Tibial nerve (tissue), 4 donors: ENCODE measurements at regions not wholly inside any gene's neighbourhood (a gene's known extent, or its start where the extent isn't known, plus 50 kb on each side); places are given as distances from the start of the nearest gene placed in this dataset.
"Not testable (repeated sequence)": the region's sequence is repeated elsewhere in the genome, so short reads cannot be mapped to it uniquely, and the experiment has no call there.

Source experiments
- DNase-seq, 2 donors: peaks; one replicate each; pipeline ENCODE4 v3.0.0-alpha.2; 2019; ENCODE audit warnings: low spot score in 2 of 2
- H3K27ac ChIP-seq, 4 donors: fragments of 200-600 bp; sonication (generic) in 3 of 4; one replicate each; pipeline ENCODE4 v1.5.1; 2017 to 2019; ENCODE audit warnings: mild to moderate bottlenecking in 1 of 4
- H3K27me3 ChIP-seq, 2 donors: fragments of 200-600 bp; sonication (generic) in 1 of 2; one replicate each; pipeline versions ENCODE4 v1.5.1 to v1.6.0; 2017 to 2019
- H3K36me3 ChIP-seq, 3 donors: fragments of 200-600 bp; sonication (generic); one replicate each; pipeline ENCODE4 v1.5.1; 2018 to 2019
- H3K4me1 ChIP-seq, 4 donors: fragments of 200-600 bp; sonication (generic) in 3 of 4; one replicate each; pipeline ENCODE4 v1.5.1; 2017 to 2019
- H3K4me3 ChIP-seq, 4 donors: fragments of 200-600 bp; sonication (generic) in 3 of 4; one replicate each; pipeline ENCODE4 v1.5.1; 2017 to 2019; ENCODE audit warnings: mild to moderate bottlenecking in 1 of 4, moderate library complexity in 1 of 4
- H3K9me3 ChIP-seq, 4 donors: fragments of 200-600 bp; sonication (generic) in 3 of 4; one replicate each; pipeline ENCODE4 v1.5.1; 2017 to 2019
- CTCF ChIP-seq, 5 experiments: fragments of 200-600 bp in 3 of 5; fragments of 450-650 bp in 2 of 5; sonication (generic) in 3 of 5; IDR thresholded peaks; one replicate each; pipeline ENCODE4 v1.5.1; 2016 to 2019; ENCODE audit warnings: antibody characterized with exemption in 5 of 5, mild to moderate bottlenecking in 3 of 5, moderate library complexity in 2 of 5
- EP300 ChIP-seq, 2 donors: sonication (generic); formaldehyde crosslinking; IDR thresholded peaks; one replicate each; pipeline ENCODE4 v1.6.1; 2017; ENCODE audit warnings: antibody characterized with exemption in 2 of 2, mild to moderate bottlenecking in 1 of 2
- POLR2A ChIP-seq, 2 donors: fragments of 450-650 bp; IDR thresholded peaks; one replicate each; pipeline ENCODE4 v1.6.1; 2017; ENCODE audit warnings: antibody characterized with exemption in 2 of 2, mild to moderate bottlenecking in 2 of 2, moderate library complexity in 2 of 2
- WGBS, 2 donors: methylation state at CpG; one replicate each; pipeline ENCODE4 v1.1.5; 2018; 5-methylcytosine and 5-hydroxymethylcytosine counted together

- 79 to 88% methylated on average over 5 of the region's 5 CpGs for WGBS, 2 donors
- Histone ChIP-seq H3K9me3 (peaks cover 0 to 31% (median 0%) of the 10 kb centered on the region in 4 donors), H3K27me3 (no peaks in the 10 kb centered on the region), H3K4me3 (no peak overlapping the region), H3K4me1 (no peaks in the 10 kb centered on the region), H3K27ac (no peak overlapping the region), H3K36me3 (no peaks in the 10 kb centered on the region)
- no peak for DNase-seq
- TF ChIP-seq EP300 (IDR thresholded peaks at IDR 0.05) (no peak), CTCF (IDR thresholded peaks at IDR 0.05) (no peak), POLR2A (IDR thresholded peaks at IDR 0.05) (no peak)
Measured at GRCh38 chr2:107556038-107556627, 270.6 kb upstream of the RGPD4 start.

GRCh38 chr2:107558295-107558694, 268.4 kb upstream of the RGPD4 start:
- WGBS, 2 donors: 89 to 96% methylated on average over 3 of the region's 3 CpGs
- H3K4me1 ChIP-seq: no peaks in the 10 kb centered on the region
- H3K27me3 ChIP-seq: no peaks in the 10 kb centered on the region
- no peak for TF ChIP-seq CTCF (IDR thresholded peaks at IDR 0.05)
- no peak for TF ChIP-seq POLR2A (IDR thresholded peaks at IDR 0.05)
- no peak for TF ChIP-seq EP300 (IDR thresholded peaks at IDR 0.05)
- no peak overlapping the region for H3K27ac ChIP-seq
- DNase-seq: no peak
- H3K4me3 ChIP-seq: no peak overlapping the region
- peaks cover 0 to 31% (median 0%) of the 10 kb centered on the region in 4 donors for H3K9me3 ChIP-seq
- no peaks in the 10 kb centered on the region for H3K36me3 ChIP-seq

GRCh38 chr2:107569496-107569895, 257.2 kb upstream of the RGPD4 start:
- H3K4me3 ChIP-seq: no peak overlapping the region
- no peaks in the 10 kb centered on the region for H3K27me3 ChIP-seq
- no peaks in the 10 kb centered on the region for H3K36me3 ChIP-seq
- WGBS, 2 donors: 71 to 81% methylated on average over 1 of the region's 1 CpG
- H3K4me1 ChIP-seq: peaks cover 0 to 6% (median 0%) of the 10 kb centered on the region in 4 donors
- H3K27ac ChIP-seq: no peak overlapping the region
- no peak for TF ChIP-seq EP300 (IDR thresholded peaks at IDR 0.05)
- TF ChIP-seq CTCF (IDR thresholded peaks at IDR 0.05): no peak
- TF ChIP-seq POLR2A (IDR thresholded peaks at IDR 0.05): no peak
- H3K9me3 ChIP-seq: no peaks in the 10 kb centered on the region
- no peak for DNase-seq

GRCh38 chr2:107570876-107571275, 255.8 kb upstream of the RGPD4 start:
- Histone ChIP-seq H3K27ac (no peak overlapping the region), H3K27me3 (no peaks in the 10 kb centered on the region), H3K9me3 (no peaks in the 10 kb centered on the region), H3K4me3 (no peak overlapping the region), H3K4me1 (peaks cover 0 to 6% (median 0%) of the 10 kb centered on the region in 4 donors), H3K36me3 (no peaks in the 10 kb centered on the region)
- WGBS, 2 donors: 68 to 92% methylated on average over 1 of the region's 1 CpG
- DNase-seq: no peak
- TF ChIP-seq CTCF (IDR thresholded peaks at IDR 0.05): no peak
- TF ChIP-seq EP300 (IDR thresholded peaks at IDR 0.05): no peak
- no peak for TF ChIP-seq POLR2A (IDR thresholded peaks at IDR 0.05)

- H3K27ac ChIP-seq, H3K4me3 ChIP-seq, DNase-seq, H3K27me3 ChIP-seq, H3K36me3 ChIP-seq, H3K9me3 ChIP-seq, H3K4me1 ChIP-seq: not testable (repeated sequence)
- WGBS, 2 donors: 75 to 77% methylated on average over 13 of the region's 13 CpGs
Measured at GRCh38 chr2:107572890-107573289, 253.8 kb upstream of the RGPD4 start.

- no peak overlapping the region for H3K27ac ChIP-seq
- 64 to 79% methylated on average over 5 of the region's 5 CpGs for WGBS, 2 donors
- DNase-seq: no peak
Measured at GRCh38 chr2:107576991-107577390, 249.7 kb upstream of the RGPD4 start.

More at GRCh38 chr2:107576991-107577390, 249.7 kb upstream of the RGPD4 start:
- Histone ChIP-seq H3K4me1 (no peaks in the 10 kb centered on the region), H3K4me3 (no peak overlapping the region), H3K27me3 (no peaks in the 10 kb centered on the region), H3K9me3 (no peaks in the 10 kb centered on the region), H3K36me3 (no peaks in the 10 kb centered on the region)
- no peak for TF ChIP-seq POLR2A (IDR thresholded peaks at IDR 0.05)
- no peak for TF ChIP-seq CTCF (IDR thresholded peaks at IDR 0.05)
- no peak for TF ChIP-seq EP300 (IDR thresholded peaks at IDR 0.05)
